HepG2 (cell line): ENCODE measurements at regions not wholly inside any gene's neighbourhood (a gene's known extent, or its start where the extent isn't known, plus 50 kb on each side); places are given as distances from the start of the nearest gene placed in this dataset.
A peak's percentile ranks its signal among the peaks of the same experiment; 100 is the strongest.

Experiments
- ARHGAP35 ChIP-seq: sonication (generic); formaldehyde crosslinking; IDR thresholded peaks from 2 replicates; pipeline ENCODE4 v1.9.0; 2022; ENCODE audit warnings: mild to moderate bottlenecking, inconsistent platforms, moderate library complexity, missing genetic modification reagents, borderline replicate concordance
- BRD4 ChIP-seq: sonication (generic); formaldehyde crosslinking; IDR thresholded peaks from 2 replicates; pipeline ENCODE4 v1.4.0; 2020; ENCODE audit warnings: missing genetic modification reagents
- CREB1 ChIP-seq, 2 experiments: fragments of 450-650 bp in 1 of 2; IDR thresholded peaks; 2 replicates each; pipeline ENCODE4 v1.6.1; 2016 to 2017; ENCODE audit warnings: control low read depth in 1 of 2, mild to moderate bottlenecking in 1 of 2, missing compliant biosample characterization in 1 of 2, missing genetic modification characterization in 1 of 2
- GATAD1 ChIP-seq: IDR thresholded peaks from 2 replicates; pipeline ENCODE4 v1.6.1; 2016; ENCODE audit warnings: missing genetic modification reagents, missing compliant biosample characterization
- MATR3 ChIP-seq: sonication (generic); formaldehyde crosslinking; IDR thresholded peaks from 2 replicates; pipeline ENCODE4 v1.4.0; 2020; ENCODE audit warnings: missing genetic modification reagents
- MLX ChIP-seq: IDR thresholded peaks from 2 replicates; pipeline ENCODE4 v1.6.1; 2016
- SRSF9 ChIP-seq: fragments of 200-400 bp; formaldehyde crosslinking; IDR thresholded peaks from 2 replicates; pipeline ENCODE4 v1.6.1; 2018; ENCODE audit warnings: borderline replicate concordance, mild to moderate bottlenecking, low read depth, low read length; ENCODE audit not compliant: insufficient read depth, poor library complexity, severe bottlenecking
- ZBTB34 ChIP-seq: sonication (generic); formaldehyde crosslinking; IDR thresholded peaks from 2 replicates; pipeline ENCODE4 v1.8.0; 2022; ENCODE audit warnings: mild to moderate bottlenecking, missing genetic modification reagents
- ZNF143 ChIP-seq: sonication (generic); formaldehyde crosslinking; IDR thresholded peaks from 2 replicates; pipeline ENCODE4 v1.4.0; 2020; ENCODE audit warnings: missing genetic modification reagents
- ZNF350 ChIP-seq: sonication (generic); formaldehyde crosslinking; IDR thresholded peaks from 2 replicates; pipeline ENCODE4 v1.4.0; 2020; ENCODE audit warnings: mild to moderate bottlenecking, low read depth, missing genetic modification reagents, borderline replicate concordance
- ZNF775 ChIP-seq: sonication (generic); formaldehyde crosslinking; IDR thresholded peaks from 2 replicates; pipeline ENCODE4 v1.4.0; 2020; ENCODE audit warnings: missing genetic modification reagents, mild to moderate bottlenecking, moderate library complexity, borderline replicate concordance
- ZSCAN29 ChIP-seq: sonication (generic); formaldehyde crosslinking; conservative IDR thresholded peaks from 2 replicates; pipeline ENCODE4 v1.4.0; 2020; ENCODE audit warnings: mild to moderate bottlenecking, missing genetic modification reagents
- TF ChIP-seq, protein P1 (sequence below): sonication (generic); formaldehyde crosslinking; IDR thresholded peaks from 2 replicates; pipeline ENCODE4 v1.5.1; 2020; ENCODE audit warnings: missing genetic modification reagents, mild to moderate bottlenecking, borderline replicate concordance
- TF ChIP-seq, protein P2 (sequence below): sonication (generic); formaldehyde crosslinking; IDR thresholded peaks from 2 replicates; pipeline ENCODE4 v1.4.0; 2020; ENCODE audit warnings: missing genetic modification reagents
- TF ChIP-seq, protein P3 (sequence below): sonication (generic); formaldehyde crosslinking; IDR thresholded peaks from 2 replicates; pipeline ENCODE4 v1.5.1; 2020; ENCODE audit warnings: missing genetic modification reagents, mild to moderate bottlenecking, borderline replicate concordance
- TF ChIP-seq, protein P4 (sequence below): sonication (generic); formaldehyde crosslinking; IDR thresholded peaks from 2 replicates; pipeline ENCODE4 v1.4.0; 2020; ENCODE audit warnings: missing genetic modification reagents
- TF ChIP-seq, protein P5 (sequence below): sonication (generic); formaldehyde crosslinking; IDR thresholded peaks from 2 replicates; pipeline ENCODE4 v1.8.0; 2022; ENCODE audit warnings: low read depth, missing genetic modification reagents

DNA sequence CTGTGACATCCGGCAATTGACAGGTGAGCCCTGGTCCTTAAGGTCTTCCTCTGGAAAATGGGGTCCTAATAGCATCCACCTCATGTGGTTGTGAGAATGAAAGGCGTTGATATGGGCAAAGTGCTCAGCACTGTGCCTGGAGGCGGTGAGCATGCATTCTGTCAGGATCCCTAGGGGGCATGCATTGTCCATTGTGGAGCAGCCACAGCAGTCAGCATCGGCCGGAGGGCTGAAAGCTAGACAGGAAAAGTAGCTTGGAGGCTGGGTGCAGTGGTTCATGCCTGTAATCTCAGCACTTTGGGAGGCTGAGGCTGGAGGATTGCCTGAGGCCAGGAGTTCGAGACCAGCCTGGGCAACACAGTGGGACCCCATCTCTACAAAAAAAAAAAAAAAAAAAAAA is 122.2 kb downstream of the LHX2 start (continued):
- TF ChIP-seq, protein P1, sequence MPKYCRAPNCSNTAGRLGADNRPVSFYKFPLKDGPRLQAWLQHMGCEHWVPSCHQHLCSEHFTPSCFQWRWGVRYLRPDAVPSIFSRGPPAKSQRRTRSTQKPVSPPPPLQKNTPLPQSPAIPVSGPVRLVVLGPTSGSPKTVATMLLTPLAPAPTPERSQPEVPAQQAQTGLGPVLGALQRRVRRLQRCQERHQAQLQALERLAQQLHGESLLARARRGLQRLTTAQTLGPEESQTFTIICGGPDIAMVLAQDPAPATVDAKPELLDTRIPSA = no peak
- TF ChIP-seq ZSCAN29 = no peak
- 0 out of 2 replicates have a peak, but pooled peaks have one; percentile 21 for TF ChIP-seq GATAD1 (CRISPR knock-in tag)
- no peak for TF ChIP-seq SRSF9
- TF ChIP-seq, protein P2, sequence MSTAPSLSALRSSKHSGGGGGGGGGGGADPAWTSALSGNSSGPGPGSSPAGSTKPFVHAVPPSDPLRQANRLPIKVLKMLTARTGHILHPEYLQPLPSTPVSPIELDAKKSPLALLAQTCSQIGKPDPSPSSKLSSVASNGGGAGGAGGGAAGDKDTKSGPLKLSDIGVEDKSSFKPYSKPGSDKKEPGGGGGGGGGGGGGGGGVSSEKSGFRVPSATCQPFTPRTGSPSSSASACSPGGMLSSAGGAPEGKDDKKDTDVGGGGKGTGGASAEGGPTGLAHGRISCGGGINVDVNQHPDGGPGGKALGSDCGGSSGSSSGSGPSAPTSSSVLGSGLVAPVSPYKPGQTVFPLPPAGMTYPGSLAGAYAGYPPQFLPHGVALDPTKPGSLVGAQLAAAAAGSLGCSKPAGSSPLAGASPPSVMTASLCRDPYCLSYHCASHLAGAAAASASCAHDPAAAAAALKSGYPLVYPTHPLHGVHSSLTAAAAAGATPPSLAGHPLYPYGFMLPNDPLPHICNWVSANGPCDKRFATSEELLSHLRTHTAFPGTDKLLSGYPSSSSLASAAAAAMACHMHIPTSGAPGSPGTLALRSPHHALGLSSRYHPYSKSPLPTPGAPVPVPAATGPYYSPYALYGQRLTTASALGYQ = no peak
- TF ChIP-seq CREB1 (IDR thresholded peaks at IDR 0.05) = no peak
- no peak for TF ChIP-seq CREB1 (CRISPR knock-in tag; IDR thresholded peaks at IDR 0.05)
- TF ChIP-seq BRD4 (CRISPR knock-in tag) = no peak
- no peak for TF ChIP-seq MATR3
- TF ChIP-seq ARHGAP35 = no peak
- TF ChIP-seq, protein P3, sequence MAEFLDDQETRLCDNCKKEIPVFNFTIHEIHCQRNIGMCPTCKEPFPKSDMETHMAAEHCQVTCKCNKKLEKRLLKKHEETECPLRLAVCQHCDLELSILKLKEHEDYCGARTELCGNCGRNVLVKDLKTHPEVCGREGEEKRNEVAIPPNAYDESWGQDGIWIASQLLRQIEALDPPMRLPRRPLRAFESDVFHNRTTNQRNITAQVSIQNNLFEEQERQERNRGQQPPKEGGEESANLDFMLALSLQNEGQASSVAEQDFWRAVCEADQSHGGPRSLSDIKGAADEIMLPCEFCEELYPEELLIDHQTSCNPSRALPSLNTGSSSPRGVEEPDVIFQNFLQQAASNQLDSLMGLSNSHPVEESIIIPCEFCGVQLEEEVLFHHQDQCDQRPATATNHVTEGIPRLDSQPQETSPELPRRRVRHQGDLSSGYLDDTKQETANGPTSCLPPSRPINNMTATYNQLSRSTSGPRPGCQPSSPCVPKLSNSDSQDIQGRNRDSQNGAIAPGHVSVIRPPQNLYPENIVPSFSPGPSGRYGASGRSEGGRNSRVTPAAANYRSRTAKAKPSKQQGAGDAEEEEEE (CRISPR knock-in tag) = 0 out of 2 replicates have a peak, but pooled peaks have one; percentile 41
- TF ChIP-seq, protein P4, sequence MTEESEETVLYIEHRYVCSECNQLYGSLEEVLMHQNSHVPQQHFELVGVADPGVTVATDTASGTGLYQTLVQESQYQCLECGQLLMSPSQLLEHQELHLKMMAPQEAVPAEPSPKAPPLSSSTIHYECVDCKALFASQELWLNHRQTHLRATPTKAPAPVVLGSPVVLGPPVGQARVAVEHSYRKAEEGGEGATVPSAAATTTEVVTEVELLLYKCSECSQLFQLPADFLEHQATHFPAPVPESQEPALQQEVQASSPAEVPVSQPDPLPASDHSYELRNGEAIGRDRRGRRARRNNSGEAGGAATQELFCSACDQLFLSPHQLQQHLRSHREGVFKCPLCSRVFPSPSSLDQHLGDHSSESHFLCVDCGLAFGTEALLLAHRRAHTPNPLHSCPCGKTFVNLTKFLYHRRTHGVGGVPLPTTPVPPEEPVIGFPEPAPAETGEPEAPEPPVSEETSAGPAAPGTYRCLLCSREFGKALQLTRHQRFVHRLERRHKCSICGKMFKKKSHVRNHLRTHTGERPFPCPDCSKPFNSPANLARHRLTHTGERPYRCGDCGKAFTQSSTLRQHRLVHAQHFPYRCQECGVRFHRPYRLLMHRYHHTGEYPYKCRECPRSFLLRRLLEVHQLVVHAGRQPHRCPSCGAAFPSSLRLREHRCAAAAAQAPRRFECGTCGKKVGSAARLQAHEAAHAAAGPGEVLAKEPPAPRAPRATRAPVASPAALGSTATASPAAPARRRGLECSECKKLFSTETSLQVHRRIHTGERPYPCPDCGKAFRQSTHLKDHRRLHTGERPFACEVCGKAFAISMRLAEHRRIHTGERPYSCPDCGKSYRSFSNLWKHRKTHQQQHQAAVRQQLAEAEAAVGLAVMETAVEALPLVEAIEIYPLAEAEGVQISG (CRISPR knock-in tag) = 0 out of 2 replicates have a peak, but pooled peaks have one; percentile 24
- no peak for TF ChIP-seq ZNF143 (CRISPR knock-in tag)
- TF ChIP-seq, protein P5, sequence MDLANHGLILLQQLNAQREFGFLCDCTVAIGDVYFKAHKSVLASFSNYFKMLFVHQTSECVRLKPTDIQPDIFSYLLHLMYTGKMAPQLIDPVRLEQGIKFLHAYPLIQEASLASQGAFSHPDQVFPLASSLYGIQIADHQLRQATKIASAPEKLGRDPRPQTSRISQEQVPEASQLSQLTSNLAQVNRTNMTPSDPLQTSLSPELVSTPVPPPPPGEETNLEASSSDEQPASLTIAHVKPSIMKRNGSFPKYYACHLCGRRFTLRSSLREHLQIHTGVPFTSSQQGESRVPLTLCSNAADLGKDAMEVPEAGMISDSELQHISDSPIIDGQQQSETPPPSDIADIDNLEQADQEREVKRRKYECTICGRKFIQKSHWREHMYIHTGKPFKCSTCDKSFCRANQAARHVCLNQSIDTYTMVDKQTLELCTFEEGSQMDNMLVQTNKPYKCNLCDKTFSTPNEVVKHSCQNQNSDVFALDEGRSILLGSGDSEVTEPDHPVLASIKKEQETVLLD (CRISPR knock-in tag) = no peak
- no peak for TF ChIP-seq ZNF775 (CRISPR knock-in tag)
- TF ChIP-seq ZNF350 (CRISPR knock-in tag) = no peak
- TF ChIP-seq ZBTB34 (CRISPR knock-in tag) = no peak
- no peak for TF ChIP-seq MLX (CRISPR knock-in tag)
